ENCODE measurements at regions not wholly inside any gene's neighbourhood (a gene's known extent, or its start where the extent isn't known, plus 50 kb on each side); places are given as distances from the start of the nearest gene placed in this dataset.

- no peak for TF ChIP-seq CTCF (IDR thresholded peaks at IDR 0.05; ENCODE audit: control extremely low read depth in 1 of 3, insufficient read depth in 1 of 3, low read depth in 1 of 3, low read length in 3 of 3)
- no peak for TF ChIP-seq GABPA (IDR thresholded peaks at IDR 0.05; ENCODE audit: borderline replicate concordance, insufficient read depth, low read length)
- no peak for TF ChIP-seq KDM1A (IDR thresholded peaks at IDR 0.05; ENCODE audit: borderline replicate concordance, low read length)
Measured at GRCh38 chr6:132932588-132932987, 118.2 kb downstream of the RPS12 start.

All from H1 (cell line).